ENCODE measurements at regions not wholly inside any gene's neighbourhood (a gene's known extent, or its start where the extent isn't known, plus 50 kb on each side); places are given as distances from the start of the nearest gene placed in this dataset.

GRCh38 chr10:78912361-78913218 lies 156.2 kb upstream of the ZMIZ1 start:
- TF ChIP-seq ZNF274 (IDR thresholded peaks at IDR 0.05; ENCODE audit: low read depth, low read length) (no peak), SUZ12 (IDR thresholded peaks at IDR 0.05; ENCODE audit: extremely low read depth, insufficient read depth, insufficient read length) (no peak), YY1 (IDR thresholded peaks at IDR 0.05; ENCODE audit: insufficient read depth, insufficient read length) (no peak)
- Histone ChIP-seq H3K27me3 (ENCODE audit: insufficient read depth, insufficient read length) (peaks cover 47% of the 10 kb centered on the region), H3K36me3 (ENCODE audit: insufficient read depth, insufficient read length, low read length) (no peaks in the 10 kb centered on the region), H3K4me1 (ENCODE audit: insufficient read depth, insufficient read length) (peaks cover 23% of the 10 kb centered on the region), H3K4me3 (ENCODE audit: insufficient read length, low read depth) (no peak overlapping the region), H3K9me3 (ENCODE audit: insufficient read depth, low read length) (no peaks in the 10 kb centered on the region), H3K9ac (ENCODE audit: insufficient read length, low read depth) (peak overlapping the region; percentile 61)
- DNase-seq (ENCODE audit: low read depth, low spot score), result no peak

GRCh38 chr10:78913219-78914059 lies 155.3 kb upstream of the ZMIZ1 start:
- Histone ChIP-seq H3K4me3 (ENCODE audit: insufficient read length, low read depth) (no peak overlapping the region), H3K9me3 (ENCODE audit: insufficient read depth, low read length) (no peaks in the 10 kb centered on the region), H3K27me3 (ENCODE audit: insufficient read depth, insufficient read length) (peaks cover 47% of the 10 kb centered on the region), H3K4me1 (ENCODE audit: insufficient read depth, insufficient read length) (peaks cover 19% of the 10 kb centered on the region), H3K9ac (ENCODE audit: insufficient read length, low read depth) (peak overlapping the region; percentile 61), H3K36me3 (ENCODE audit: insufficient read depth, insufficient read length, low read length) (no peaks in the 10 kb centered on the region)
- TF ChIP-seq SUZ12 (IDR thresholded peaks at IDR 0.05; ENCODE audit: extremely low read depth, insufficient read depth, insufficient read length) (no peak), ZNF274 (IDR thresholded peaks at IDR 0.05; ENCODE audit: low read depth, low read length) (no peak), YY1 (IDR thresholded peaks at IDR 0.05; ENCODE audit: insufficient read depth, insufficient read length) (no peak)
- peak; percentile 70 for DNase-seq (ENCODE audit: low read depth, low spot score)

DNA sequence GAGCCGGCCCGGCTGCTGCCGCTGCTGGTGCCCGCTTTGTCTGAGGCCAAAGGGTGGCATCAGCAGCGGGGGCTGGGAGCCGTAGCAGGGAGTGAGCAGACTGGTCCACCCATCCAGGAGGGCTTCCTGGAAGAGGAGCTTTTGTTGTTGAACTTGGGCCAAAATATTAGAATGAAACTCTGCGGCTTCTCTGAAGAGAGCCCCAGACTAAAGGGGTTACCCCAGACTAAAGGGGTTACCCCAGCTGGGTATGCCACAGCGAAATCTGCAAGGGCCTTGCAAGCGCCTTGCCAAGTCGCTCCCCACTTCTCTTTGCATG lies 154.7 kb upstream of the ZMIZ1 start:
- Histone ChIP-seq H3K9ac (ENCODE audit: insufficient read length, low read depth) (peak overlapping the region; percentile 6), H3K9me3 (ENCODE audit: insufficient read depth, low read length) (no peaks in the 10 kb centered on the region), H3K4me3 (ENCODE audit: insufficient read length, low read depth) (no peak overlapping the region), H3K36me3 (ENCODE audit: insufficient read depth, insufficient read length, low read length) (no peaks in the 10 kb centered on the region), H3K4me1 (ENCODE audit: insufficient read depth, insufficient read length) (peaks cover 19% of the 10 kb centered on the region), H3K27me3 (ENCODE audit: insufficient read depth, insufficient read length) (peaks cover 47% of the 10 kb centered on the region)
- TF ChIP-seq SUZ12 (IDR thresholded peaks at IDR 0.05; ENCODE audit: extremely low read depth, insufficient read depth, insufficient read length) (no peak), ZNF274 (IDR thresholded peaks at IDR 0.05; ENCODE audit: low read depth, low read length) (no peak), YY1 (IDR thresholded peaks at IDR 0.05; ENCODE audit: insufficient read depth, insufficient read length) (no peak)
- DNase-seq (ENCODE audit: low read depth, low spot score), result no peak

GRCh38 chr10:78914502-78915189 lies 154.1 kb upstream of the ZMIZ1 start:
- H3K9ac ChIP-seq (ENCODE audit: insufficient read length, low read depth), result peak overlapping the region; percentile 6
- H3K27me3 ChIP-seq (ENCODE audit: insufficient read depth, insufficient read length), result peaks cover 44% of the 10 kb centered on the region
- DNase-seq (ENCODE audit: low read depth, low spot score), result no peak
- H3K4me1 ChIP-seq (ENCODE audit: insufficient read depth, insufficient read length), result peaks cover 19% of the 10 kb centered on the region
- no peak for TF ChIP-seq ZNF274 (IDR thresholded peaks at IDR 0.05; ENCODE audit: low read depth, low read length)
- TF ChIP-seq SUZ12 (IDR thresholded peaks at IDR 0.05; ENCODE audit: extremely low read depth, insufficient read depth, insufficient read length), result no peak
- no peak for TF ChIP-seq YY1 (IDR thresholded peaks at IDR 0.05; ENCODE audit: insufficient read depth, insufficient read length)
- H3K9me3 ChIP-seq (ENCODE audit: insufficient read depth, low read length), result no peaks in the 10 kb centered on the region
- no peaks in the 10 kb centered on the region for H3K36me3 ChIP-seq (ENCODE audit: insufficient read depth, insufficient read length, low read length)
- H3K4me3 ChIP-seq (ENCODE audit: insufficient read length, low read depth), result no peak overlapping the region

- H3K27me3 ChIP-seq (ENCODE audit: insufficient read depth, insufficient read length), result peaks cover 39% of the 10 kb centered on the region
- no peak for TF ChIP-seq SUZ12 (IDR thresholded peaks at IDR 0.05; ENCODE audit: extremely low read depth, insufficient read depth, insufficient read length)
- H3K9ac ChIP-seq (ENCODE audit: insufficient read length, low read depth), result no peak overlapping the region
- H3K36me3 ChIP-seq (ENCODE audit: insufficient read depth, insufficient read length, low read length), result no peaks in the 10 kb centered on the region
- peaks cover 21% of the 10 kb centered on the region for H3K4me1 ChIP-seq (ENCODE audit: insufficient read depth, insufficient read length)
- H3K4me3 ChIP-seq (ENCODE audit: insufficient read length, low read depth), result no peak overlapping the region
- H3K9me3 ChIP-seq (ENCODE audit: insufficient read depth, low read length), result no peaks in the 10 kb centered on the region
- no peak for DNase-seq (ENCODE audit: low read depth, low spot score)
Observed at GRCh38 chr10:78915190-78915518, 153.6 kb upstream of the ZMIZ1 start.

DNA sequence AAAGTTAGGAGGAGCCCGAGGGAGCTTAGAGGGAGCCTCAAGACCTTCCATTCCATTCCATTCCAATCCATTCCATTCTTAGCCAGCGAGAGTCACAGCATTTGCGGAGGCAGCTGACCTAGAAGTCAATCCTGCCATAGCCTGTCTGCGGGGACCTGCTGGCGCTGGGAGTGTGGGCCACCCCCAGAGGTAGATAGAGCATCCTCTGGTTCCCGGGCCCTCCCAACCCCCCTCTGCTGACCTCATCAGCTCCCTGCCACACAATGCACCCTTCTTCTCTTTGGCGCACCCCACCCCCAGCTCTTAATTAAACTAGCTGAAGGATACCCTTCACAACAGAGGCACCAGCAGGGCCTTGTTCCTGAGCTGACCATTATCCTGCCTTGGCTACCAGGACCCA lies 152.5 kb upstream of the ZMIZ1 start:
- no peak overlapping the region for H3K4me3 ChIP-seq (ENCODE audit: insufficient read length, low read depth)
- no peak for TF ChIP-seq SUZ12 (IDR thresholded peaks at IDR 0.05; ENCODE audit: extremely low read depth, insufficient read depth, insufficient read length)
- no peak for TF ChIP-seq YY1 (IDR thresholded peaks at IDR 0.05; ENCODE audit: insufficient read depth, insufficient read length)
- no peak for TF ChIP-seq ZNF274 (IDR thresholded peaks at IDR 0.05; ENCODE audit: low read depth, low read length)
- no peaks in the 10 kb centered on the region for H3K36me3 ChIP-seq (ENCODE audit: insufficient read depth, insufficient read length, low read length)
- H3K9ac ChIP-seq (ENCODE audit: insufficient read length, low read depth), result no peak overlapping the region
- peaks cover 21% of the 10 kb centered on the region for H3K4me1 ChIP-seq (ENCODE audit: insufficient read depth, insufficient read length)
- no peaks in the 10 kb centered on the region for H3K9me3 ChIP-seq (ENCODE audit: insufficient read depth, low read length)
- DNase-seq (ENCODE audit: low read depth, low spot score), result no peak
- H3K27me3 ChIP-seq (ENCODE audit: insufficient read depth, insufficient read length), result peaks cover 28% of the 10 kb centered on the region
